Thoracic aorta (tissue), 2 donors: ENCODE measurements at regions not wholly inside any gene's neighbourhood (a gene's known extent, or its start where the extent isn't known, plus 50 kb on each side); places are given as distances from the start of the nearest gene placed in this dataset.

Experiments used
- ATAC-seq: fragments of 150-250 bp; one replicate; pipeline ENCODE4 v1.8.0; 2017; ENCODE audit warnings: low read depth; ENCODE audit not compliant: insufficient number of reproducible peaks, low FRiP score
- DNase-seq: peaks from one replicate; pipeline ENCODE4 v3.0.0-alpha.2; 2020; ENCODE audit warnings: low spot score
- H3K27ac ChIP-seq, 2 donors: fragments of 200-600 bp; sonication (generic); 1 replicate in 1 of 2; 2 replicates in 1 of 2; pipeline ENCODE4 v1.5.1; 2016; ENCODE audit warnings: mild to moderate bottlenecking in 2 of 2, moderate library complexity in 2 of 2
- H3K27me3 ChIP-seq: fragments of 200-600 bp; sonication (generic); replicated peaks from 2 replicates; pipeline ENCODE4 v1.6.0; 2016; ENCODE audit warnings: mild to moderate bottlenecking; ENCODE audit not compliant: insufficient read depth
- H3K36me3 ChIP-seq: fragments of 200-600 bp; sonication (generic); one replicate; pipeline ENCODE4 v1.5.1; 2016
- H3K4me1 ChIP-seq, 2 donors: fragments of 200-600 bp; sonication (generic); 1 replicate in 1 of 2; 2 replicates in 1 of 2; pipeline versions ENCODE4 v1.5.1 to v1.6.0; 2016; ENCODE audit warnings: low read depth in 2 of 2, mild to moderate bottlenecking in 1 of 2; ENCODE audit not compliant: control insufficient read depth in 1 of 2
- H3K4me3 ChIP-seq: fragments of 200-600 bp; sonication (generic); 2 replicates; pipeline ENCODE4 v1.5.1; 2016; ENCODE audit warnings: mild to moderate bottlenecking
- H3K9me3 ChIP-seq: fragments of 200-600 bp; sonication (generic); 2 replicates; pipeline ENCODE4 v1.5.1; 2016
- TF ChIP-seq, protein P1 (sequence below): fragments of 200-600 bp; sonication (generic); IDR thresholded peaks from one replicate; pipeline ENCODE4 v1.5.1; 2019; ENCODE audit warnings: antibody characterized with exemption

DNA sequence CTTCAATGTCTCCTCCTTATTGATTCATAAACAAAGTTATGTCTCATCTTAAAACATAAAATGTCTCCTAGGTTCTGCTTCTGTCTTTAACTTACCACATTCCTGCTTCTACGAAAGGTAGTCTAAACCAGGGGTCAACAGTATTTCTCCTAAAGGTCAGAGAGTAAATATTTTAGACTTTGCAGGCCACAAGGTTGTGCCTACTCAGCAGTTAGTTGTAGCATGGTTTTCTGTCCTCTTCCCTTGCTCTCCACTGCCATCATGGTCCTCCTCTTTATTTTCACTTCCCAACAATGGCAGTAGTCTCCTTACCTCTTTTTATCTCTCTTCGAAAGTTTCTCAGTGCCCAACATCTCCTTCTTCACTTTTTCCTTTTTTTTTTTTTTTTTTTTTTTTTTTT lies 68.3 kb upstream of the LRP1B start:
- Histone ChIP-seq H3K36me3 (no peaks in the 10 kb centered on the region), H3K27ac (no peak overlapping the region), H3K9me3 (no peaks in the 10 kb centered on the region), H3K4me1 (no peaks in the 10 kb centered on the region), H3K4me3 (no peak overlapping the region), H3K27me3 (no peaks in the 10 kb centered on the region)
- DNase-seq = no peak
- no peak for ATAC-seq
- TF ChIP-seq, protein P1, sequence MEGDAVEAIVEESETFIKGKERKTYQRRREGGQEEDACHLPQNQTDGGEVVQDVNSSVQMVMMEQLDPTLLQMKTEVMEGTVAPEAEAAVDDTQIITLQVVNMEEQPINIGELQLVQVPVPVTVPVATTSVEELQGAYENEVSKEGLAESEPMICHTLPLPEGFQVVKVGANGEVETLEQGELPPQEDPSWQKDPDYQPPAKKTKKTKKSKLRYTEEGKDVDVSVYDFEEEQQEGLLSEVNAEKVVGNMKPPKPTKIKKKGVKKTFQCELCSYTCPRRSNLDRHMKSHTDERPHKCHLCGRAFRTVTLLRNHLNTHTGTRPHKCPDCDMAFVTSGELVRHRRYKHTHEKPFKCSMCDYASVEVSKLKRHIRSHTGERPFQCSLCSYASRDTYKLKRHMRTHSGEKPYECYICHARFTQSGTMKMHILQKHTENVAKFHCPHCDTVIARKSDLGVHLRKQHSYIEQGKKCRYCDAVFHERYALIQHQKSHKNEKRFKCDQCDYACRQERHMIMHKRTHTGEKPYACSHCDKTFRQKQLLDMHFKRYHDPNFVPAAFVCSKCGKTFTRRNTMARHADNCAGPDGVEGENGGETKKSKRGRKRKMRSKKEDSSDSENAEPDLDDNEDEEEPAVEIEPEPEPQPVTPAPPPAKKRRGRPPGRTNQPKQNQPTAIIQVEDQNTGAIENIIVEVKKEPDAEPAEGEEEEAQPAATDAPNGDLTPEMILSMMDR = no peak

DNA sequence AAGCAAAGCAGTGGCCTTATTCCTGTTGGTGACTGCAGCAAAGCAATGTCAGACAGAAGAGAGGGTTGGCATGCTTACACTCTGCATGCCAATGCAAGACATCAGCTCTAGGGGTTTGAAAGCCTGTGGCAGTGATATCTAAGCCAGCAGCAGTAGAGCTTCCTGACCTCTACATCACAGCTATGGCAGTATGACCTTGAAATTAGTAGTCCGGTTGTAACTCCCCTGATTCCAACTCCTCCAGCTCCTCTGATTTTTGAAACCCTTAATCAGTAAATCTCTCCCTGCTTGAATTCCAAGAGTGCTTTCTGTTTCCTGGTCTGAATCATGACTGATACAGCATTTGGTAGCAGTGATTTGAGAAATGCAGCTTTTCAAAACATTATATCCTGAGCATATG lies 60.0 kb upstream of the LRP1B start:
- no peak for ATAC-seq

DNA sequence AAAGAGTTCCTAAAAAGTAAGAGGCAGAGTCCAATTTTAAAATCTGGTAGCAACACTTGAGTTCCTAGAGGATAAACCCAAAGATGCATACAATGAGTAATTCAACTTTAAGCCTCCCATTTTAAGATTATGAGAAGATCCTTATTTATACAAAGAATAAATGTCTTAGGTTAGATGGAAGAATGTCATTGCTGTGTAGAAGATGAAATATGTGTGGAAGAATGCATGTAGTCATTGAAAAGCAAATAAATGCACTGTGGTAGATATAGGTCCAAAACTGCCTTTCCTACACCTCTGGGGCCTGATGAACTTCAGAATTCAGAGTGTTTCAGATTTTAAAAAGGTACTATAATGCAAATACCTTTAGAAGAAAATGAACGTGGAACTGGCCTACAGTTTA lies 58.7 kb upstream of the LRP1B start:
- no peaks in the 10 kb centered on the region for H3K27me3 ChIP-seq
- ATAC-seq = no peak
- H3K36me3 ChIP-seq = no peaks in the 10 kb centered on the region
- H3K4me3 ChIP-seq = no peak overlapping the region
- no peak overlapping the region for H3K27ac ChIP-seq
- no peak for DNase-seq
- no peaks in the 10 kb centered on the region for H3K4me1 ChIP-seq
- TF ChIP-seq, protein P1 = no peak
- no peaks in the 10 kb centered on the region for H3K9me3 ChIP-seq

More for the DNA sequence above, 60.0 kb upstream of the LRP1B start:
- H3K4me1 ChIP-seq = no peaks in the 10 kb centered on the region
- H3K4me3 ChIP-seq = no peak overlapping the region
- TF ChIP-seq, protein P1 = no peak
- H3K36me3 ChIP-seq = no peaks in the 10 kb centered on the region
- H3K27me3 ChIP-seq = no peaks in the 10 kb centered on the region
- H3K27ac ChIP-seq = no peak overlapping the region
- DNase-seq = no peak
- H3K9me3 ChIP-seq = no peaks in the 10 kb centered on the region

DNA sequence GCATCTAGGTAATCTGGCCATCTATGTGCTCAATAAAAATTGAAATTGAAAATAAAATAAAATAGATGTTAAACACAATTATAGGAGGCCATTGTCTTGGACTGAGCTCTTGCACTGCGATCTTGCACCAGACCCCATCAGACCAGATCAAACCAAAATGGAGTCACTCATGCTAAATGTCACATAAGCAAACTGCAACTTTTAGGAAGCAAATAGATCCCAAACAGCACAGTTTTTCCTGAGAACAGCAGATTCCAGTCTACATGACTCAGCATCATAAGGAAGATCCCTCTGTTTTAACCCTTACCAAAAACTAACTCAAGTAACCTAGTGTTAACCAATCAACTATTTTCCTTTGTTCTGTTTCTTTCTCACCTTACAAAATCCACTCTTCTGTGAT lies 57.7 kb upstream of the LRP1B start:
- H3K4me3 ChIP-seq = no peak overlapping the region
- H3K27me3 ChIP-seq = no peaks in the 10 kb centered on the region
- no peaks in the 10 kb centered on the region for H3K36me3 ChIP-seq
- ATAC-seq (no peak), DNase-seq (no peak)
- H3K9me3 ChIP-seq = no peaks in the 10 kb centered on the region
- TF ChIP-seq, protein P1 = no peak
- no peaks in the 10 kb centered on the region for H3K4me1 ChIP-seq
- no peak overlapping the region for H3K27ac ChIP-seq

DNA sequence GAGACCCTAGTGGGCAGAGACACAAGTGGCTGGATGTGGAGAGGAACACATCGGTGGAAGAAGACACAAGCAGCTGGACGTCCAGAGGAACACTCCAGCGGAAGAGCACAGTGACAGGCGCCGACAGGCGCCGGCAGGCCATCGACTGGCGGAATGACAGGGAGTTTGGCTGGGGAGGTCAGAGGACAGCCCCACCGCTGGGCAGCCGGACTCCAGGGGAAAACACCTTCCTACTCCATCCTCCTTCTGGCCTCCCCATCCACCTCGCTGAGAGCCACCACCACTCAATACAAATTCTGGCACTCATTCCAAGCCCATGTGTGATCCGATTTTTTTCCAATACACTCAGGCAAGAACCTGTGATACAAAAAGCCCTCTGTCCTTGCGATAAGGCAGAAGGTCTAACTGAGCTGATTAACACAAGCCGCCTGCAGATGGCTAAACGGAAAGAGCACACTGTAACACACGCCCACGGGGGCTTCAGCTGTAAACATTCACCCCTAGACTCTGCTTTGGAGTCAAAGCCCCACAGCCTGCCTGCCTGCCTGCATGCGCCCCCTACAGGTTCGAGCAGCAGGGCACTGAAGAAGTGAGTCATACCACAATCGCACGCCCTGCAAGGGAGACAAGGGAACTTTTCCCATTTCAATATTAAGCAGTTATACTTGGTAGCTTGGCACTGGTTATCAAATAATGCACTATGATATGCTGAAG lies 50.2 kb upstream of the LRP1B start:
- no peak overlapping the region for H3K4me3 ChIP-seq
- H3K9me3 ChIP-seq = no peaks in the 10 kb centered on the region
- H3K27me3 ChIP-seq = no peaks in the 10 kb centered on the region
- H3K27ac ChIP-seq = no peak overlapping the region
- TF ChIP-seq, protein P1 = no peak
- DNase-seq (no peak), ATAC-seq (no peak)
- H3K4me1 ChIP-seq = no peaks in the 10 kb centered on the region
- H3K36me3 ChIP-seq = no peaks in the 10 kb centered on the region
